ENCODE measurements at regions not wholly inside any gene's neighbourhood (a gene's known extent, or its start where the extent isn't known, plus 50 kb on each side); places are given as distances from the start of the nearest gene placed in this dataset.
"Not testable (repeated sequence)": the region's sequence is repeated elsewhere in the genome, so short reads cannot be mapped to it uniquely, and the experiment has no call there.

- not testable (repeated sequence) for DNase-seq
Measured at GRCh38 chr22:11795979-11796378, 3732.0 kb upstream of the OR11H1 start.

DNA sequence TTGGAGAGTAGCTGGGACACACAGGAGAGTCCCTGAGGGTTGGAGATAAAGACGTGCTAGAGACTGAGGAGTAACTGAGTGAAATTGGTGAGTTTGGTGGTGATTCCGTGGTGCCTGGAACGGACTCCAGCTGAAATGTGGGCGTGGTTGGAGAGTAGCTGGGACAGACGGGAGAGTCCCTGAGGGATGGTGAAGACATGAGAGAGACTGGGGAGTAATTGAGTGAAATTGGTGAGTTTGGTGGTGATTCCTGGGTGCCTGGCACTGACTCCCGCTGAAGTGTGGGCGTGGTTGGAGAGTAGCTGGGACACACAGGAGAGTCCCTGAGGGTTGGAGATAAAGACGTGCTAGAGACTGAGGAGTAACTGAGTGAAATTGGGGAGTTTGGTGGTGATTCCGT, 3712.5 kb upstream of the OR11H1 start:
- DNase-seq = peak; percentile 0

DNA sequence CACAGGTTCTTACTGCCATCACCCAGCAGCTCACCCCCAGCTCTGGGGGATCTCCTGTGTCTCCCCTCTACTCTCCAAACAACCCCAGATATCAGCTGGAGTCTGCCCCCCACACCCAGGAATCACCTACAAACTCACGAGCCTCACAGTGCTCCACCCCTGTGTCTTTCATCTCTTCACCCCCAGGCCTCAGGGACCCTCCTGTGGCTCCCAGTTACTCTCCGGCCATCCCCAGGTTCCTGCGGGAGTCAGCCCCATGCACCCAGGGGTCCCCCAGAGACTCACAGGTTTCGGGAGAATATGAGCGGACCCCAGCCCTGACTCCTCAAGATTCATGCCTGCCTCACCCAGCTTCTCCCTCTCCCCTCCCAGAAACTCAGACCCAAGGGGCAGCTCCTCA, 3709.1 kb upstream of the OR11H1 start:
- DNase-seq = not testable (repeated sequence)

GRCh38 chr22:11822326-11822725, 3705.7 kb upstream of the OR11H1 start:
- DNase-seq = not testable (repeated sequence)

DNA sequence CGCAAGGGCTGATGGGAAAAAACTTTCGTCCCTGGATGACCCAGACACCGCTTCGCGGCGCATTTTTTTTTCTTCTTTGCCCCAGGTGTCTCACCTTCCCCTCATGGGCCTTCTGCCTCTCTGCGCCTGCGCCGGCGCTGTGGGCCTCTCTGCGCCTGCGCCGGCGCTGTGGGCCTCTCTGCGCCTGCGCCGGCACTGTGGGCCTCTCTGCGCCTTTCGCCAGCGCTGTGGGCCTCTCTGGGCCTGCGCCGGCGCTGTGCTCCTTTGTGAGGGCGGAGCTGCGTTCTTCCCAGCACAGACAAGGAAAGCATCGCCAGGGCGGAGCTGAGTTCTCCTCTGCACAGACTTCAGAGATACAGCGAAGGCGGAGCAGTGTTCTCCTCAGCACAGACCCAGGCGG, 3703.0 kb upstream of the OR11H1 start:
- not testable (repeated sequence) for DNase-seq

- DNase-seq = not testable (repeated sequence)
Measured at GRCh38 chr22:11826000-11826399, 3702.0 kb upstream of the OR11H1 start.

- not testable (repeated sequence) for DNase-seq
Measured at GRCh38 chr22:11829426-11829825, 3698.6 kb upstream of the OR11H1 start.

Measured in activated CD4-positive, alpha-beta T cell treated with anti-CD3 and anti-CD28 coated beads, Interleukin-2, Interleukin-6, amounts not matched to agents 100 ng/mL and 50 ng/mL, durations not matched to agents 16 hours and 8 hours (primary cell).